ENCODE measurements at regions not wholly inside any gene's neighbourhood (a gene's known extent, or its start where the extent isn't known, plus 50 kb on each side); places are given as distances from the start of the nearest gene placed in this dataset.

DNA sequence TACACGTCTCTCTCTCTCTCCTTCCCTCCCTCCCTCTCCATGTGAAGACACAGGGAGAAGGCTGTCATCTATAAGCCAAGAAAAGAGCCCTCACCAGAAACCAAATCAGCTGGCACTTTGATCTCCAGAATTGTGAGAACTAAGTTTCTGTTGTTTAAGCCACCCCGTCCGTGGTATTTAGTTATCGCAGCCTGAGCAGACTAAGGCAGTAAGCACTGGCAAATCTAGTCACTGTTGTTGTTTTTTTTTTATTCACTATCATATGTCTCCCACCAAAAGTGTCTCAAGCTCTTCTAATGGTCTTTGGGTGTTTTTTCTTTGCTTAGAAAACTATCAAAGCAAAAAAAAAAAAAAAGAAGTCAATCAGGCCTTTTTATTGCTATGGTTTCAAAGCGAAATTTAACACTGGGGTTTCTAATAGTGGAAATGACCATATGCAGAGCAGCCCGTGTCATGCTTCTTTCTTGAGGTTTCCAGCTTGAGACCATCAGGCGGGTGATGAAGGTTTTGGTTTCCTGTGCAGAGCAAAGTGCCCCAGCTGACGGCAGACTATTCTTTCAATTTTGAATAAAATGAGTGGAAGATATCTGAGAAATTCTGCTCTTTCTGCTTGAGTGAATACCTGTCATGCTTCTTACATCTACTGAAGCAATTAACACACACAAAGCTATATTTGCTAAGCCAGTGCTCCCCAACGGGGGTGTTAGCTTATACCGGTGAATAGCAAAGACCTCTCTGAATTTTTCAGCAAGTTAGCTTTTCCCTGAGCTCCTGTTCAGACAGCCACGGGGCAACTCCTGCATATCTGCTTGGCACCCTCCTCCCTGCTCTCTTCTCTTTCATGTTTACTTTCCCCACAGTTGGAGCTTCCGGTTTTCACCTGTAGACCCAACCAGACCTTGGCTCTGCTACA is 394.1 kb upstream of the ATP5MC3 start:
- TF ChIP-seq, protein P1, sequence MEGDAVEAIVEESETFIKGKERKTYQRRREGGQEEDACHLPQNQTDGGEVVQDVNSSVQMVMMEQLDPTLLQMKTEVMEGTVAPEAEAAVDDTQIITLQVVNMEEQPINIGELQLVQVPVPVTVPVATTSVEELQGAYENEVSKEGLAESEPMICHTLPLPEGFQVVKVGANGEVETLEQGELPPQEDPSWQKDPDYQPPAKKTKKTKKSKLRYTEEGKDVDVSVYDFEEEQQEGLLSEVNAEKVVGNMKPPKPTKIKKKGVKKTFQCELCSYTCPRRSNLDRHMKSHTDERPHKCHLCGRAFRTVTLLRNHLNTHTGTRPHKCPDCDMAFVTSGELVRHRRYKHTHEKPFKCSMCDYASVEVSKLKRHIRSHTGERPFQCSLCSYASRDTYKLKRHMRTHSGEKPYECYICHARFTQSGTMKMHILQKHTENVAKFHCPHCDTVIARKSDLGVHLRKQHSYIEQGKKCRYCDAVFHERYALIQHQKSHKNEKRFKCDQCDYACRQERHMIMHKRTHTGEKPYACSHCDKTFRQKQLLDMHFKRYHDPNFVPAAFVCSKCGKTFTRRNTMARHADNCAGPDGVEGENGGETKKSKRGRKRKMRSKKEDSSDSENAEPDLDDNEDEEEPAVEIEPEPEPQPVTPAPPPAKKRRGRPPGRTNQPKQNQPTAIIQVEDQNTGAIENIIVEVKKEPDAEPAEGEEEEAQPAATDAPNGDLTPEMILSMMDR (IDR thresholded peaks at IDR 0.05): no peak
- TF ChIP-seq POLR2A (IDR thresholded peaks at IDR 0.05): no peak
